ENCODE measurements at regions not wholly inside any gene's neighbourhood (a gene's known extent, or its start where the extent isn't known, plus 50 kb on each side); places are given as distances from the start of the nearest gene placed in this dataset.

GRCh38 chr13:110985541-110985940 is 70.7 kb upstream of the ANKRD10 start:
- ATAC-seq, result no peak
- no peak overlapping the region for H3K4me3 Mint-ChIP-seq
- no peaks in the 10 kb centered on the region for H3K9me3 Mint-ChIP-seq
- ChIA-PET POLR2A (no interaction called here), CTCF (interaction anchor here (0.7 kb wide), 1 partner anchor 42 kb away, joined by 3 read pairs; no protein-coding TSS in a partner anchor)
- H3K4me1 Mint-ChIP-seq, result peaks cover 5% of the 10 kb centered on the region; the same call in 1 of the 2 replicates
- H3K27me3 Mint-ChIP-seq (ENCODE audit: low read depth), result peaks cover 3% of the 10 kb centered on the region
- no peak for DNase-seq (ENCODE audit: low spot score)
- H3K27ac Mint-ChIP-seq, result no peak overlapping the region
- TF ChIP-seq FOXJ3 (CRISPR knock-in tag; IDR thresholded peaks at IDR 0.05; ENCODE audit: borderline replicate concordance), result no peak
- no peak for TF ChIP-seq PRRX2 (CRISPR knock-in tag; IDR thresholded peaks at IDR 0.05)
- TF ChIP-seq, protein P1, sequence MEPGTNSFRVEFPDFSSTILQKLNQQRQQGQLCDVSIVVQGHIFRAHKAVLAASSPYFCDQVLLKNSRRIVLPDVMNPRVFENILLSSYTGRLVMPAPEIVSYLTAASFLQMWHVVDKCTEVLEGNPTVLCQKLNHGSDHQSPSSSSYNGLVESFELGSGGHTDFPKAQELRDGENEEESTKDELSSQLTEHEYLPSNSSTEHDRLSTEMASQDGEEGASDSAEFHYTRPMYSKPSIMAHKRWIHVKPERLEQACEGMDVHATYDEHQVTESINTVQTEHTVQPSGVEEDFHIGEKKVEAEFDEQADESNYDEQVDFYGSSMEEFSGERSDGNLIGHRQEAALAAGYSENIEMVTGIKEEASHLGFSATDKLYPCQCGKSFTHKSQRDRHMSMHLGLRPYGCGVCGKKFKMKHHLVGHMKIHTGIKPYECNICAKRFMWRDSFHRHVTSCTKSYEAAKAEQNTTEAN (CRISPR knock-in tag; IDR thresholded peaks at IDR 0.05), result no peak
- no peak for TF ChIP-seq GTF2I (CRISPR knock-in tag; conservative IDR thresholded peaks at IDR 0.05)
- no peak for TF ChIP-seq USF1 (CRISPR knock-in tag; IDR thresholded peaks at IDR 0.05)
- TF ChIP-seq RORB (CRISPR knock-in tag; IDR thresholded peaks at IDR 0.05), result no peak
- no peak for TF ChIP-seq ZNF416 (CRISPR knock-in tag; IDR thresholded peaks at IDR 0.05)
- TF ChIP-seq NFE2L1 (CRISPR knock-in tag; IDR thresholded peaks at IDR 0.05), result no peak
- no peaks in the 10 kb centered on the region for H3K36me3 Mint-ChIP-seq

- H3K9me3 Mint-ChIP-seq, result 0 out of 2 replicates have a peak, but pooled peaks cover 6% of the 10 kb centered on the region
- H3K4me3 Mint-ChIP-seq, result no peak overlapping the region
- H3K36me3 Mint-ChIP-seq, result no peaks in the 10 kb centered on the region
- no peak overlapping the region for H3K27ac Mint-ChIP-seq
- H3K4me1 Mint-ChIP-seq, result peaks cover 5% of the 10 kb centered on the region; the same call in 1 of the 2 replicates
- ChIA-PET POLR2A (no interaction called here), CTCF (interaction anchor here (0.7 kb wide), 1 partner anchor 70 kb away, joined by 3 read pairs; the partner anchor contains the start of gene ANKRD10)
- TF ChIP-seq ZNF416 (CRISPR knock-in tag; IDR thresholded peaks at IDR 0.05), result no peak
- no peak for TF ChIP-seq ZMAT4 (CRISPR knock-in tag; IDR thresholded peaks at IDR 0.05)
- TF ChIP-seq USF2 (CRISPR knock-in tag; IDR thresholded peaks at IDR 0.05), result no peak
- TF ChIP-seq, protein P2, sequence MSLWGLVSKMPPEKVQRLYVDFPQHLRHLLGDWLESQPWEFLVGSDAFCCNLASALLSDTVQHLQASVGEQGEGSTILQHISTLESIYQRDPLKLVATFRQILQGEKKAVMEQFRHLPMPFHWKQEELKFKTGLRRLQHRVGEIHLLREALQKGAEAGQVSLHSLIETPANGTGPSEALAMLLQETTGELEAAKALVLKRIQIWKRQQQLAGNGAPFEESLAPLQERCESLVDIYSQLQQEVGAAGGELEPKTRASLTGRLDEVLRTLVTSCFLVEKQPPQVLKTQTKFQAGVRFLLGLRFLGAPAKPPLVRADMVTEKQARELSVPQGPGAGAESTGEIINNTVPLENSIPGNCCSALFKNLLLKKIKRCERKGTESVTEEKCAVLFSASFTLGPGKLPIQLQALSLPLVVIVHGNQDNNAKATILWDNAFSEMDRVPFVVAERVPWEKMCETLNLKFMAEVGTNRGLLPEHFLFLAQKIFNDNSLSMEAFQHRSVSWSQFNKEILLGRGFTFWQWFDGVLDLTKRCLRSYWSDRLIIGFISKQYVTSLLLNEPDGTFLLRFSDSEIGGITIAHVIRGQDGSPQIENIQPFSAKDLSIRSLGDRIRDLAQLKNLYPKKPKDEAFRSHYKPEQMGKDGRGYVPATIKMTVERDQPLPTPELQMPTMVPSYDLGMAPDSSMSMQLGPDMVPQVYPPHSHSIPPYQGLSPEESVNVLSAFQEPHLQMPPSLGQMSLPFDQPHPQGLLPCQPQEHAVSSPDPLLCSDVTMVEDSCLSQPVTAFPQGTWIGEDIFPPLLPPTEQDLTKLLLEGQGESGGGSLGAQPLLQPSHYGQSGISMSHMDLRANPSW (CRISPR knock-in tag; conservative IDR thresholded peaks at IDR 0.05; ENCODE audit: low read depth), result no peak
- TF ChIP-seq, protein P3, sequence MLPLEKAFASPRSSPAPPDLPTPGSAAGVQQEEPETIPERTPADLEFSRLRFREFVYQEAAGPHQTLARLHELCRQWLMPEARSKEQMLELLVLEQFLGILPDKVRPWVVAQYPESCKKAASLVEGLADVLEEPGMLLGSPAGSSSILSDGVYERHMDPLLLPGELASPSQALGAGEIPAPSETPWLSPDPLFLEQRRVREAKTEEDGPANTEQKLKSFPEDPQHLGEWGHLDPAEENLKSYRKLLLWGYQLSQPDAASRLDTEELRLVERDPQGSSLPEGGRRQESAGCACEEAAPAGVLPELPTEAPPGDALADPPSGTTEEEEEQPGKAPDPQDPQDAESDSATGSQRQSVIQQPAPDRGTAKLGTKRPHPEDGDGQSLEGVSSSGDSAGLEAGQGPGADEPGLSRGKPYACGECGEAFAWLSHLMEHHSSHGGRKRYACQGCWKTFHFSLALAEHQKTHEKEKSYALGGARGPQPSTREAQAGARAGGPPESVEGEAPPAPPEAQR (CRISPR knock-in tag; IDR thresholded peaks at IDR 0.05), result no peak
- TF ChIP-seq, protein P4, sequence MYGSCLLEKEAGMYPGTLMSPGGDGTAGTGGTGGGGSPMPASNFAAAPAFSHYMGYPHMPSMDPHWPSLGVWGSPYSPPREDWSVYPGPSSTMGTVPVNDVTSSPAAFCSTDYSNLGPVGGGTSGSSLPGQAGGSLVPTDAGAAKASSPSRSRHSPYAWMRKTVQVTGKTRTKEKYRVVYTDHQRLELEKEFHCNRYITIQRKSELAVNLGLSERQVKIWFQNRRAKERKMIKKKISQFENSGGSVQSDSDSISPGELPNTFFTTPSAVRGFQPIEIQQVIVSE (CRISPR knock-in tag; IDR thresholded peaks at IDR 0.05; ENCODE audit: borderline replicate concordance), result no peak
- TF ChIP-seq SOX15 (CRISPR knock-in tag; IDR thresholded peaks at IDR 0.05), result no peak
- TF ChIP-seq TP53 (CRISPR knock-in tag; IDR thresholded peaks at IDR 0.05), result no peak
- no peak for TF ChIP-seq FOXJ3 (CRISPR knock-in tag; IDR thresholded peaks at IDR 0.05; ENCODE audit: borderline replicate concordance)
- no peak for TF ChIP-seq JUN (CRISPR knock-in tag; IDR thresholded peaks at IDR 0.05)
- H3K27me3 Mint-ChIP-seq (ENCODE audit: low read depth), result peaks cover 3% of the 10 kb centered on the region
- ATAC-seq (no peak), DNase-seq (ENCODE audit: low spot score) (no peak)
Observed at GRCh38 chr13:110984798-110985197, 69.9 kb upstream of the ANKRD10 start.
